T-helper 2 cell treated with Interferon-gamma antibody and Interleukin-4, amounts not matched to agents 5 μg/mL and 100 μg/mL, for 36 hours (primary cell): ENCODE measurements at regions not wholly inside any gene's neighbourhood (a gene's known extent, or its start where the extent isn't known, plus 50 kb on each side); places are given as distances from the start of the nearest gene placed in this dataset.

ENCODE experiments used
- DNase-seq: peaks from one replicate; pipeline ENCODE4 v3.0.0; 2021; ENCODE audit warnings: low spot score
- H3K27ac Mint-ChIP-seq: one replicate; pipeline ENCODE4 v1.8.0; 2021; ENCODE audit warnings: mild to moderate bottlenecking, mixed read lengths
- H3K27me3 Mint-ChIP-seq: one replicate; pipeline ENCODE4 v1.8.0; 2021; ENCODE audit warnings: low read depth, mixed read lengths
- H3K36me3 Mint-ChIP-seq: one replicate; pipeline ENCODE4 v1.8.0; 2021; ENCODE audit warnings: low read depth, mixed read lengths
- H3K4me1 Mint-ChIP-seq: one replicate; pipeline ENCODE4 v1.8.0; 2021; ENCODE audit warnings: low read depth, mixed read lengths
- H3K4me3 Mint-ChIP-seq: one replicate; pipeline ENCODE4 v1.8.0; 2022; ENCODE audit warnings: mild to moderate bottlenecking, moderate library complexity, mixed read lengths
- H3K9me3 Mint-ChIP-seq: one replicate; pipeline ENCODE4 v1.8.0; 2021; ENCODE audit warnings: mixed read lengths

DNA sequence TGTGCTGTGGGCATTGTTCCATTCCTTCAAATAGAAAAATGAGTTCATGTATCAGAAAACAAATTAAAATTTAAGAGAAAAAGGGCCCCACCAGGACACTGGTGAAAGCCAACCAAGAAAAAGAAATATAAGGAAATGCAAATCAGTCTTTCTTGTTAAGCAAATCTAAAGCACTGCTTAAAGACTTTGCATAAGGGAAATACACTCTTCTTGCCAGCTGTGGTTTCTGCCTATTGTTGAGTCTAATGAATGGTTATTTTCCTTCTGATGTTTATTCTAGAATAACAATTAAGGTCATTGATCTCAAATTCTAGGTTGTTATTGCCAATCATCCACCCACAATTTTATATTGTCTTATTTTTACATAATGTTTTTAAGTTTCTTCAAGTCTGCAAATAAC is 158.6 kb upstream of the SNX7 start:
- Mint-ChIP-seq H3K36me3 (no peaks in the 10 kb centered on the region), H3K27me3 (no peaks in the 10 kb centered on the region), H3K4me1 (no peaks in the 10 kb centered on the region), H3K27ac (no peak overlapping the region), H3K4me3 (no peak overlapping the region), H3K9me3 (peaks cover 8% of the 10 kb centered on the region)
- no peak for DNase-seq

DNA sequence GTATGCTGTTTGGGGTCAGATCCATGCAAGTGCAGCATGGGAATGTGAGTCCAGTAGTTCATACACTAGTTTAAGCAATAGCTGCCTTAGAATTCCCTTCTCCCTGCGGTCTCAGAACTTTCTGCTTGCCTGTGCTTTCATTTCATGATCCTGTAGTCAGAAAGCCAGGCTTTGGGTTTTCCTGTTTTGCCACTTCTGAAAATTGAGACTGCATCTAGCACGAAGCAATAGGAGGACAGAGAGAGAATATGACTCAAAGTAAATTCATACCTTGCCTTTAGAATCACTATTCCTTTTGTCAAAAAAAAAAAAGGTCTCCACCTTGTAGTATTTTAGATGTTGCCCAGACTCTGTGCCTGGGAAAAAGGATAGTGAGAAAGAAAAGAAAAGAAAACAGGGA is 161.2 kb upstream of the SNX7 start:
- no peak overlapping the region for H3K4me3 Mint-ChIP-seq
- H3K4me1 Mint-ChIP-seq, result no peaks in the 10 kb centered on the region
- no peaks in the 10 kb centered on the region for H3K36me3 Mint-ChIP-seq
- DNase-seq, result no peak
- H3K27me3 Mint-ChIP-seq, result no peaks in the 10 kb centered on the region
- no peak overlapping the region for H3K27ac Mint-ChIP-seq
- H3K9me3 Mint-ChIP-seq, result peaks cover 8% of the 10 kb centered on the region

DNA sequence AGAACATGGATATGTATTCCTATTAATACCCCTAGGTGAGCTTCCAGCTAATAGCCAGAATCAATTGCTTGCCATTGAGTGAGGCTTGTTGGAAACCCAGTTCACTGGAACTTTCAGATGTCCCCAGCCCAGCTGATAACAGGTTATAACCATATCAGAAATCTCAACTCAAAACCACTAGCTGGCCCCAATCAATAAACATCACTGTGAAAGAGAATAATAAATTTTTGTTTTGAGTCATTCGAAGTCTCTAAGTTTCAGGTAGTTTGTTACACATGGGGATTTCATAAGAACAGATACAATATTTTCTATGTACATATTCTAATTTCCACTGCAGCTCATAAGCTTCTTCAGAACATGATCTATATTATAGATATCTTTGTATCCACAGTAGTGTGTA is 162.9 kb upstream of the SNX7 start:
- H3K27me3 Mint-ChIP-seq, result no peaks in the 10 kb centered on the region
- H3K9me3 Mint-ChIP-seq, result peaks cover 4% of the 10 kb centered on the region
- H3K4me1 Mint-ChIP-seq, result no peaks in the 10 kb centered on the region

DNA sequence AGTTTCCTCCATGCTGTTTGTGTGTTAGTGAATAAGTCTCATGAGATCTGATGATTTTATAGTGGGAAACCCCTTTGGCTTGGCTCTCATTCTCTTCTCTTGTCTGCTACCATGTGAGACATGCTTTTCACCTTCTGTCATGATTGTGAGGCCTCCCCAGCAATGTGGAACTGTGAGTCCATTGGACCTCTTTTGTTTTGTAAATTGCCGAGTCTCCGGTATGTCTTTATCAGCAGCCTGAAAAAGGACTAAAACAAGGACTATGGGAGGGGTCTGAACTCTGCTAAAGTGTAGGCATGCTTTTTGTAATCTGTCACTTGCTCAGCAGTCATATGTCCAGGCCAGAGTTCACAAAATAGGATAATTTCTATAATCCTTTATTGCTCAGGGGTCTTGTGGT is 164.0 kb upstream of the SNX7 start:
- DNase-seq, result no peak
- H3K36me3 Mint-ChIP-seq, result no peaks in the 10 kb centered on the region
- no peak overlapping the region for H3K27ac Mint-ChIP-seq
- no peak overlapping the region for H3K4me3 Mint-ChIP-seq
- no peaks in the 10 kb centered on the region for H3K27me3 Mint-ChIP-seq
- no peaks in the 10 kb centered on the region for H3K4me1 Mint-ChIP-seq
- H3K9me3 Mint-ChIP-seq, result peaks cover 4% of the 10 kb centered on the region

More for the DNA sequence above, 162.9 kb upstream of the SNX7 start:
- H3K4me3 Mint-ChIP-seq, result no peak overlapping the region
- no peaks in the 10 kb centered on the region for H3K36me3 Mint-ChIP-seq
- DNase-seq, result no peak
- no peak overlapping the region for H3K27ac Mint-ChIP-seq

DNA sequence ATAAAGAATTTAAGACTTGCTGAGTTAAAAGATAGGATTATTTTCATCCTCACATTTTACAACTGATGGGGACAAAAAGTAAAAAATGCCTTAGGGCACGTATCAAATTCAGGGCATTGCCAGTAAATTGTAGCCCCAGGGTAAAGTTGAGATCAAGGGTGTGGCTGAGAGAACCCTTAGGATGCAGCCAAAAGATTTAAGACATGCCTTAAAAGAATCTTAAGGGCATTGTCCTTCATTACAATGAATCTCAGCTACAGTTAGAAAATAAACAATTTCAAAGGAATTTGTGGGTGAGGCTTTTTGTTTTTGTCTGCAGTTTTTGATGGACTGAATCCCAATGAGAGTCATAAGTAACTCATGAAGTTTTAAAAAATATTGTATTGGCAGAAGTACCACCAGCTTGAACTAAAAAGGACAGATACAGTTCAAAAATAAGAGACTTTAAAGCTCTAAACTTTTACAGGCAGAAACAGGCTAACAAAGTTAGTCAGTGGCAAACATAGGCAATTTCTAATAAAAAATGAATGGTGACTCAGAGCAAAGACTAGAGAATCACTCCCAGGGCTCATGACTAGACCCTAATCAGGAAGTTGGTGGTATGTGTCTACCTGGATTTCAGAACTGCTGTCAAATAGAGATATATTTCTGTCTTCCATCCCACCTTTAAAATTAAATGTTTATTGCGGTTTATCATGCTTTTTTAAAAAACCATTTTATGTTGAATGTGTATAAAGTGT is 165.1 kb upstream of the SNX7 start:
- Mint-ChIP-seq H3K27ac (no peak overlapping the region), H3K9me3 (no peaks in the 10 kb centered on the region), H3K4me3 (no peak overlapping the region), H3K4me1 (no peaks in the 10 kb centered on the region), H3K27me3 (no peaks in the 10 kb centered on the region), H3K36me3 (no peaks in the 10 kb centered on the region)
- no peak for DNase-seq

DNA sequence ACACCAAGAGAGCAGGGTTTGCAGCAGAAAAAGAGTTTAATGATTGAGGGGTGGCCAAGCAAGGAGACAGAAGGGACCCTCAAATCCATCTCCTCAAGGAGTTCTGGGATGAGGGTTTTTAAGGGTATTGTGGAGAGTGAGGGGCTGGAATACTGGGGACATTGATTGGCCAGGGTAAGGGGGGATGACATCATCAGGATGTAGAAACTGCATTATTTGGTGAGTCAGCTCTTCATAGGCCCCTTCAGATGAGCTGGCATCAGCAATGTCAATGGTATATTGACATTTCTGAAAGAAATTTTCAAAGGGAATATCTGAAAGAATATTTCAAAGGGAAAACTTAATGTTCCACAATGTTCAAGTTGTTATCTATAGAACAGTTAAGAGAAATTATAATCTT is 168.1 kb upstream of the SNX7 start:
- Mint-ChIP-seq H3K4me1 (no peaks in the 10 kb centered on the region), H3K36me3 (no peaks in the 10 kb centered on the region), H3K9me3 (no peaks in the 10 kb centered on the region), H3K27me3 (no peaks in the 10 kb centered on the region), H3K4me3 (no peak overlapping the region), H3K27ac (no peak overlapping the region)
- DNase-seq, result no peak

DNA sequence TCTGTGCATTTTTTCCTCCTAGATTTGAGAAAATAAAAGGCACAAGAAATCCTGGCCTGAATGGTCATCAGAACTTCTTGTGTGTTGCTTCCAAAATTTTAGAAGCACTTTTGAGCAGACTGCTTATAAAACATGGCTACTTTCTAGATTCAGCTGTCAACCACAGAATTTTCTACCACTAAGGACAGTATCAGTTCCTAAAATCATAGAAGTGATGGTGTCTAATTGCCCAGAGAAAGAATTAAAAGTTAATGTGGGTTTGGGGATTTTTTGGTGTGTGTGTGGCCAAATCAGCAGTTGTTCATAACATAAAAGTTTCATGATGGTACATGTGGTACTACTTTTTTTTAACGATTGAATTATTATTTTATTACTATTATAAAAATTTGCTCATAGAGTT is 171.4 kb upstream of the SNX7 start:
- H3K27me3 Mint-ChIP-seq, result no peaks in the 10 kb centered on the region
- no peaks in the 10 kb centered on the region for H3K9me3 Mint-ChIP-seq
- H3K4me3 Mint-ChIP-seq, result no peak overlapping the region
- H3K27ac Mint-ChIP-seq, result no peak overlapping the region
- no peaks in the 10 kb centered on the region for H3K36me3 Mint-ChIP-seq
- no peaks in the 10 kb centered on the region for H3K4me1 Mint-ChIP-seq
- no peak for DNase-seq

DNA sequence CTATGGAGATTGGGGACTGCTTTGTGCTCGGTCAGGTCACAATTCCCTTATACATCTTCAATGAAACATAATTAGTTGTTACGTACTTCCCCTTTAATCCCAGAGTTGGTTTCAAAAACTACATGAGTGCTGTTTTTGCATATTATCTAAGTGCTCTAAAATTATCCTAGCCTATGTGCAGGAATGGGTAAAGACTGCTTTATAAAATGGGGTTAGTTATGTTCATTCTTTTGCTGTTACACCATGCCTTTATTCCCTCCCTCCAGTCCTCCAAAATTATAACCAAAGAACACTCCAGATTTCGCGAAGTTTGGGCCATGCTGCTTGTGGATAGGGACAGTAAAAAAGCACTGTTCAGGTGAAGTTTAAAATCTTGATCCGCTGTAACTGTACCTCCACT is 173.9 kb upstream of the SNX7 start:
- no peak for DNase-seq
- no peak overlapping the region for H3K4me3 Mint-ChIP-seq
- no peaks in the 10 kb centered on the region for H3K4me1 Mint-ChIP-seq
- no peaks in the 10 kb centered on the region for H3K9me3 Mint-ChIP-seq
- no peaks in the 10 kb centered on the region for H3K36me3 Mint-ChIP-seq
- no peaks in the 10 kb centered on the region for H3K27me3 Mint-ChIP-seq
- H3K27ac Mint-ChIP-seq, result no peak overlapping the region

DNA sequence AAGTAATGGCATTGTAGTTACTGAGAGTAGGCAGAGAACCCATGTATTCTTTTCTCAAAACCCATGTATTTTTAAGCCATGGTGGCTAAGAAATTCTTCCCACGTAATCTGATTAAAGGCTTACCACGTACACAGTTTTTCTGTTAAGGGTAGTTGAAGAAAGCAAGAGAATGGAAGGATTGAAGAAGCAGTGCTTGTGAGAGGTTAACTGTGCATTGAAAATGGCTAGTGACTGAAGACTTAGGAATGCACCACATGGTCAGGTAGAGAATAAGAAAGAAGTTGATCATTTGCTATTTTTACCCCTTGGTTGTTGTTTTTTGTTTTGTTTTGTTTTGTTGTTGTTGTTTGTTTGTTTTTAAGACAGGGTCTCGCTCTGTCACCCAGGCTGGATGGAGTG is 178.9 kb upstream of the SNX7 start:
- Mint-ChIP-seq H3K27me3 (no peaks in the 10 kb centered on the region), H3K4me1 (no peaks in the 10 kb centered on the region), H3K4me3 (no peak overlapping the region), H3K27ac (no peak overlapping the region), H3K36me3 (no peaks in the 10 kb centered on the region), H3K9me3 (no peaks in the 10 kb centered on the region)
- DNase-seq, result no peak

DNA sequence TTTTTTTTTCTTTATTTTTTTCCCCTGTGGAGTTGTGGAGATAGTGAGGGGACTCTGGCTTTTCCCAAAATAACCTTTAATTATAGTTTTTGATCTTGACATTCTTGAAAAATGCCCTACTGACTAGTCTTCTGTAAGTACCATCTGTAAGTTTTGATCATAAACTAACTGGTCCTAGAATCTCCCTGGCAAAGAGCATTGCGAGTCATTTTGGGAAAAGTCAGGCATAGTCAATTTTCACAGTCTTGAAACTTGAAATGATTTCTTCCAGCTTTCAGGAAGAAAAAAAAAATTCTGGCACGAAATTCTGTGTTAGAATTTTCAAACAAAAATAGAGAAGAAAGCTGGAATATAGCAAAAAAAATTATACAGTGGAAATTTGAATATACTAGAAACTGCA is 181.2 kb upstream of the SNX7 start:
- Mint-ChIP-seq H3K9me3 (no peaks in the 10 kb centered on the region), H3K36me3 (no peaks in the 10 kb centered on the region), H3K27me3 (no peaks in the 10 kb centered on the region), H3K4me3 (no peak overlapping the region), H3K4me1 (no peaks in the 10 kb centered on the region), H3K27ac (no peak overlapping the region)
- no peak for DNase-seq

DNA sequence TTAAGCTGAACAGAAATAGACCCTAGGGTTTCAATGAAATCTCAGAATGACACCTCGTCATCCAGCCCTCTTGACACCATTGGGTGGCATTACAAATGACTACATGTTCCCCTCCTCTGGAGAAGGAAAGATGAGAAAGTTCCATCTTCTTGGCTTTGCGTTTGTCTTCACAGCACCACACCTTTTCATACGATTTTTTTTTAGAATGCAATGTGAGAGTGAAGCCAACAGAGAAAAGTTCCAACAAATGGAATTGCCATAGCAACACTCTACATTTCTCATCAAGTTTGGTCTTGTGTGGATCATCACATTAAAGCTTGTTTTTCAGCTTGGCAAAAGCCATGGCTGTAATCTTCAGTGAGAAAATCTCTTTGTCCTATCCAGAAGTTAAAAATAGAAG is 183.4 kb upstream of the SNX7 start:
- Mint-ChIP-seq H3K36me3 (no peaks in the 10 kb centered on the region), H3K27me3 (no peaks in the 10 kb centered on the region), H3K4me1 (no peaks in the 10 kb centered on the region), H3K27ac (no peak overlapping the region), H3K9me3 (no peaks in the 10 kb centered on the region), H3K4me3 (no peak overlapping the region)
- DNase-seq, result no peak

DNA sequence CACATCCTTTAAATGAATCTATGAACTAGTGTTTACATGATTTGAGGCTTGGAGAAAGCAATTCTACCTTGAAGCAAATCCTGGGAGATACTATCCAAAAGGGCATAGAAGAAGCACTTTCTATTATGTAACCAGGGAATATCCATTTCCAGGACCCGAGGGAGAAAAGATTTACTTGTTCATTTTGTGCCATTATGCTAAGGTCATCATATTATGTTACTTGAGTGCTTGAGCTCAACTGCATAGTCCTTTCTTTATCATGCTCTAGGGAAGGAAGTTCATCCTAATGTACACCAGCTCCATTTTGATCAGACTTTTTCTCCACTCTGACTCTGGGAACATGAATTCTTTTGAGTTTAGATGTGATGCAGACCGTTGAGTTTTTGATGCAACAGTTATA is 188.6 kb upstream of the SNX7 start:
- H3K4me1 Mint-ChIP-seq, result no peaks in the 10 kb centered on the region
- H3K4me3 Mint-ChIP-seq, result no peak overlapping the region
- H3K36me3 Mint-ChIP-seq, result no peaks in the 10 kb centered on the region
- no peaks in the 10 kb centered on the region for H3K27me3 Mint-ChIP-seq
- H3K27ac Mint-ChIP-seq, result no peak overlapping the region
- DNase-seq, result no peak
- H3K9me3 Mint-ChIP-seq, result no peaks in the 10 kb centered on the region

DNA sequence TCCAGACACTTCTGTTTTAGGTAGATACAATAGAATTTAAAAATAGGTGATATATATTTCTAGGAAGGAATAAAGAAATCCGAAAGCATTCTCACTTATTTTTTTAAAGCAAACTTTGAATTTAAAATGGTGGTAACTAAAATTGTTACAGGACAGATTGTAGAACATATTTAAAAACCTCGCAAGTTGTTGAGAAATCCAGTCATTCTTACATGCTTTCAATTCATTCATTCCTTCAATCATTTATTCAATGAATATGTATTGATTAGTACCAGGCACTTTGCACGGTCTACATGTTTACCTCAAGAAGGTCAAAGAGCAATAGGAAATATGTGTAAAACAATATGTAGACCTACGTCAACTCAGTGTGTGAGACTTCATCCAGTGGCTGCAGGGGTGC is 189.9 kb upstream of the SNX7 start:
- Mint-ChIP-seq H3K9me3 (no peaks in the 10 kb centered on the region), H3K4me3 (no peak overlapping the region), H3K4me1 (peaks cover under 1% of the 10 kb centered on the region), H3K27me3 (peaks cover 5% of the 10 kb centered on the region), H3K27ac (no peak overlapping the region), H3K36me3 (no peaks in the 10 kb centered on the region)
- no peak for DNase-seq

DNA sequence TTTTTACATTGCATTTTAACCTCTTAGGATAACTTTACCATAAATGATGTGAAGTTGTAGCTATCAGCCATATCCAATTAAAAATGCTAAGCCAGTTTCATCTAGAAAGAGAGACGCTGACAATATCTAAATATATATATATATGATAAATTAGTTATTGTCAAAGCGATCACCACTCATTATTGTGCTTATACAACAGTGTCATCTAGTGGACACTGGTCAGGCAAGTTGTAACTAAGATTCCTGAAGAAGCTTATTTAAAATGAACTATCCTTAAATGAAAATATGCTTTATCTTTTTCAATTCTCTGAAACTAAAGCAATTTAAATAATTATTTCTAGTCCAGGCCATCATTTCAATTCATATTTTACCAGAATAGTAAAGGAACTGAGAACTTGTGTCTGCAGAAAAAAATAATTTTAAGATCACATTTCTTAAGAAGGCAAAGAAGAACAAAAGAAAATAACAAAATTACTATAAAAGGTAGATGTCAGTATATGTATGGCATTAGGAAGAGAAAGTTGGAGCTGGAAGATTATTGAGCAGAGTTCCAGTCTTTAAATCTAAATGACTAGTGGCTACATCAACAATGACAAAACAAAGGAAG is 193.3 kb upstream of the SNX7 start:
- peaks cover 1% of the 10 kb centered on the region for H3K4me1 Mint-ChIP-seq
- no peak overlapping the region for H3K27ac Mint-ChIP-seq
- H3K36me3 Mint-ChIP-seq, result no peaks in the 10 kb centered on the region
- DNase-seq, result no peak
- H3K9me3 Mint-ChIP-seq, result no peaks in the 10 kb centered on the region
- H3K27me3 Mint-ChIP-seq, result peaks cover 9% of the 10 kb centered on the region
- no peak overlapping the region for H3K4me3 Mint-ChIP-seq

DNA sequence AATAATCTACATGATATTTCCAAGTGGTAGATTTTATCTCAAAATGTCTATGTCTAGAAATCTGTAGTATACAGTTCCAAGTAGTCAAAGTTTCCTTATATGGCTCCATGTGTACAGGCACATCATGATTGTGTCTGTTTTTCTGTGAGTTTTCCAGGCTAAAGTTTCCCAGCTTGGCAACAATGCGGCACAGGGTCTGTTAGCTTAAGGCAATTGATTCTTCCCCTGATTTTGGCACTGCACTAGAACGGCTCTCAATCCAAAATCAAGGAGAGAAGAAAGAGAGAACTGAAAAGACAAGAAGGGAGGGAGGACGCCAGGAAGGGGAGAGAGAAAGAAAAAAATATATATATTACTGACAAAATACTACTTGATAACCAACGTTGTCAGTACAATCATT is 193.9 kb upstream of the SNX7 start:
- Mint-ChIP-seq H3K36me3 (no peaks in the 10 kb centered on the region), H3K9me3 (no peaks in the 10 kb centered on the region), H3K4me3 (no peak overlapping the region), H3K27me3 (peaks cover 9% of the 10 kb centered on the region), H3K27ac (no peak overlapping the region), H3K4me1 (peaks cover 1% of the 10 kb centered on the region)
- no peak for DNase-seq
